Ishikawa (cell line): ENCODE measurements at regions not wholly inside any gene's neighbourhood (a gene's known extent, or its start where the extent isn't known, plus 50 kb on each side); places are given as distances from the start of the nearest gene placed in this dataset.
A peak's percentile ranks its signal among the peaks of the same experiment; 100 is the strongest.

Source experiments
- CEBPB ChIP-seq: IDR thresholded peaks from 2 replicates; pipeline ENCODE4 v1.6.1; 2012
- FOXM1 ChIP-seq: IDR thresholded peaks from 2 replicates; pipeline ENCODE4 v1.6.1; 2012; ENCODE audit warnings: low read depth, borderline replicate concordance
- TCF12 ChIP-seq: IDR thresholded peaks from 2 replicates; pipeline ENCODE4 v1.6.1; 2012; ENCODE audit warnings: low read depth
- TEAD4 ChIP-seq: IDR thresholded peaks from 2 replicates; pipeline ENCODE4 v1.6.1; 2012
- YY1 ChIP-seq: IDR thresholded peaks from 2 replicates; pipeline ENCODE4 v1.6.1; 2012; ENCODE audit warnings: low read depth
- TF ChIP-seq, protein P1 (sequence below): IDR thresholded peaks from 2 replicates; pipeline ENCODE4 v1.6.1; 2012; ENCODE audit warnings: low read depth, mild to moderate bottlenecking
- TF ChIP-seq, protein P2 (sequence below): IDR thresholded peaks from 2 replicates; pipeline ENCODE4 v1.6.1; 2012

GRCh38 chr13:90055121-90055520, 1292.4 kb upstream of the MIR17HG start:
- TF ChIP-seq YY1 (no peak), FOXM1 (no peak; the same call in 1 of the 2 replicates), TCF12 (peak; percentile 62), CEBPB (no peak), TEAD4 (peak; percentile 59; the same call in 1 of the 2 replicates)
- TF ChIP-seq, protein P1, sequence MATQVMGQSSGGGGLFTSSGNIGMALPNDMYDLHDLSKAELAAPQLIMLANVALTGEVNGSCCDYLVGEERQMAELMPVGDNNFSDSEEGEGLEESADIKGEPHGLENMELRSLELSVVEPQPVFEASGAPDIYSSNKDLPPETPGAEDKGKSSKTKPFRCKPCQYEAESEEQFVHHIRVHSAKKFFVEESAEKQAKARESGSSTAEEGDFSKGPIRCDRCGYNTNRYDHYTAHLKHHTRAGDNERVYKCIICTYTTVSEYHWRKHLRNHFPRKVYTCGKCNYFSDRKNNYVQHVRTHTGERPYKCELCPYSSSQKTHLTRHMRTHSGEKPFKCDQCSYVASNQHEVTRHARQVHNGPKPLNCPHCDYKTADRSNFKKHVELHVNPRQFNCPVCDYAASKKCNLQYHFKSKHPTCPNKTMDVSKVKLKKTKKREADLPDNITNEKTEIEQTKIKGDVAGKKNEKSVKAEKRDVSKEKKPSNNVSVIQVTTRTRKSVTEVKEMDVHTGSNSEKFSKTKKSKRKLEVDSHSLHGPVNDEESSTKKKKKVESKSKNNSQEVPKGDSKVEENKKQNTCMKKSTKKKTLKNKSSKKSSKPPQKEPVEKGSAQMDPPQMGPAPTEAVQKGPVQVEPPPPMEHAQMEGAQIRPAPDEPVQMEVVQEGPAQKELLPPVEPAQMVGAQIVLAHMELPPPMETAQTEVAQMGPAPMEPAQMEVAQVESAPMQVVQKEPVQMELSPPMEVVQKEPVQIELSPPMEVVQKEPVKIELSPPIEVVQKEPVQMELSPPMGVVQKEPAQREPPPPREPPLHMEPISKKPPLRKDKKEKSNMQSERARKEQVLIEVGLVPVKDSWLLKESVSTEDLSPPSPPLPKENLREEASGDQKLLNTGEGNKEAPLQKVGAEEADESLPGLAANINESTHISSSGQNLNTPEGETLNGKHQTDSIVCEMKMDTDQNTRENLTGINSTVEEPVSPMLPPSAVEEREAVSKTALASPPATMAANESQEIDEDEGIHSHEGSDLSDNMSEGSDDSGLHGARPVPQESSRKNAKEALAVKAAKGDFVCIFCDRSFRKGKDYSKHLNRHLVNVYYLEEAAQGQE: no peak
- TF ChIP-seq, protein P2, sequence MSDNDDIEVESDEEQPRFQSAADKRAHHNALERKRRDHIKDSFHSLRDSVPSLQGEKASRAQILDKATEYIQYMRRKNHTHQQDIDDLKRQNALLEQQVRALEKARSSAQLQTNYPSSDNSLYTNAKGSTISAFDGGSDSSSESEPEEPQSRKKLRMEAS: peak; percentile 83
